ENCODE measurements at regions not wholly inside any gene's neighbourhood (a gene's known extent, or its start where the extent isn't known, plus 50 kb on each side); places are given as distances from the start of the nearest gene placed in this dataset.
"Not testable (repeated sequence)": the region's sequence is repeated elsewhere in the genome, so short reads cannot be mapped to it uniquely, and the experiment has no call there.

GRCh38 chr17:20916383-20916782 lies 126.4 kb downstream of the USP22 start:
- H3K27ac ChIP-seq: no peak overlapping the region
- ChIA-PET CTCF (no interaction called here), POLR2A (no interaction called here)
- no peaks in the 10 kb centered on the region for H3K9me3 ChIP-seq
- FAIRE-seq: no peak
- ATAC-seq: no peak
- DNase-seq (ENCODE audit: low read depth in 1 of 2, low spot score in 1 of 2): no peak
- H3K4me1 ChIP-seq: peaks cover 11% of the 10 kb centered on the region; the same call in 1 of the 3 replicates
- H3K4me2 ChIP-seq: peak overlapping the region; percentile 24; the same call in 2 of the 3 replicates
- TF ChIP-seq PBX3 (IDR thresholded peaks at IDR 0.05): no peak
- no peak for TF ChIP-seq NFE2L2 (conservative IDR thresholded peaks at IDR 0.05; ENCODE audit: low read length)
- no peak for TF ChIP-seq ESRRA (IDR thresholded peaks at IDR 0.05; ENCODE audit: borderline replicate concordance, low read length)
- no peak for TF ChIP-seq REST (IDR thresholded peaks at IDR 0.05)
- no peak for TF ChIP-seq ELK1 (IDR thresholded peaks at IDR 0.05; ENCODE audit: low read depth, low read length)
- H3K4me3 ChIP-seq: no peak overlapping the region
- 70% methylated on average over 4 of the region's 4 CpGs for WGBS (ENCODE audit: missing lambda C conversion rate)

- ATAC-seq; H3K4me2 ChIP-seq; H3K9me3 ChIP-seq; FAIRE-seq; DNase-seq (ENCODE audit: low read depth in 1 of 2, low spot score in 1 of 2); H3K27ac ChIP-seq; CTCF ChIA-PET; POLR2A ChIA-PET; H3K4me3 ChIP-seq: not testable (repeated sequence)
- H3K4me1 ChIP-seq: peaks cover 18% of the 10 kb centered on the region; the same call in 2 of the 3 replicates
- 78% methylated on average over 10 of the region's 10 CpGs for WGBS (ENCODE audit: missing lambda C conversion rate)
These were observed 125.1 kb downstream of the USP22 start for GRCh38 chr17:20917610-20918306.

- ChIA-PET POLR2A (no interaction called here), CTCF (interaction anchor here (0.8 to 1.0 kb wide), 2 partner anchors 12 to 73 kb away, joined by 3 to 4 read pairs; no protein-coding TSS in a partner anchor)
- 57% methylated on average over 3 of the region's 3 CpGs for WGBS (ENCODE audit: missing lambda C conversion rate)
- H3K4me3 ChIP-seq: no peak overlapping the region
- FAIRE-seq: peak; percentile 7
- H3K4me2 ChIP-seq: peak overlapping the region; percentile 15; the same call in 1 of the 3 replicates
- H3K9me3 ChIP-seq: no peaks in the 10 kb centered on the region
- no peak overlapping the region for H3K27ac ChIP-seq
- DNase-seq (ENCODE audit: low read depth in 1 of 2, low spot score in 1 of 2): no peak
- ATAC-seq: 0 out of 6 replicates have a peak, but pooled peaks of 1 of the 2 experiments have one; percentile 22
- TF ChIP-seq REST (IDR thresholded peaks at IDR 0.05) (no peak), ELK1 (IDR thresholded peaks at IDR 0.05; ENCODE audit: low read depth, low read length) (no peak), CHD2 (IDR thresholded peaks at IDR 0.05; ENCODE audit: low read length, partially characterized antibody) (no peak), RFX5 (IDR thresholded peaks at IDR 0.05) (no peak), EHF (CRISPR knock-in tag; IDR thresholded peaks at IDR 0.05) (no peak), ZNF302 (CRISPR knock-in tag; IDR thresholded peaks at IDR 0.05) (no peak), BHLHE40 (IDR thresholded peaks at IDR 0.05; ENCODE audit: low read depth, low read length) (no peak), EHMT2 (IDR thresholded peaks at IDR 0.05; ENCODE audit: low read depth) (no peak), CTCF (IDR thresholded peaks at IDR 0.05) (no peak), POLR2AphosphoS2 (conservative IDR thresholded peaks at IDR 0.05; ENCODE audit: low read length) (no peak)
- H3K4me1 ChIP-seq: peaks cover 18% of the 10 kb centered on the region; the same call in 2 of the 3 replicates
These were observed 122.6 kb downstream of the USP22 start for GRCh38 chr17:20920095-20920814.

Measured in A549 (cell line).